HFFc6 (cell line): ENCODE measurements at regions not wholly inside any gene's neighbourhood (a gene's known extent, or its start where the extent isn't known, plus 50 kb on each side); places are given as distances from the start of the nearest gene placed in this dataset.

Experiments
- DNase-seq: peaks from one replicate; pipeline ENCODE4 v3.0.0-alpha.2; 2018
- H3K27ac Mint-ChIP-seq: 2 replicates; pipeline ENCODE4 v1.8.0; 2020; ENCODE audit warnings: mild to moderate bottlenecking, mixed read lengths
- H3K27me3 Mint-ChIP-seq: 2 replicates; pipeline ENCODE4 v1.8.0; 2021; ENCODE audit warnings: mild to moderate bottlenecking, moderate library complexity, mixed read lengths; ENCODE audit not compliant: insufficient read depth
- H3K36me3 Mint-ChIP-seq: 2 replicates; pipeline ENCODE4 v1.8.0; 2021; ENCODE audit warnings: low read depth, mixed read lengths
- H3K4me1 Mint-ChIP-seq: 2 replicates; pipeline ENCODE4 v1.8.0; 2020; ENCODE audit warnings: low read depth, mixed read lengths
- H3K4me3 Mint-ChIP-seq: 2 replicates; pipeline ENCODE4 v1.8.0; 2020; ENCODE audit warnings: mild to moderate bottlenecking, moderate library complexity, mixed read lengths
- H3K9me3 Mint-ChIP-seq: 2 replicates; pipeline ENCODE4 v1.8.0; 2020; ENCODE audit warnings: mild to moderate bottlenecking, mixed read lengths
- TF ChIP-seq, protein P1 (sequence below): fragments of 200-600 bp; sonication (generic); IDR thresholded peaks from 2 replicates; pipeline ENCODE4 v1.5.0; 2021; ENCODE audit warnings: antibody characterized with exemption, mild to moderate bottlenecking

DNA sequence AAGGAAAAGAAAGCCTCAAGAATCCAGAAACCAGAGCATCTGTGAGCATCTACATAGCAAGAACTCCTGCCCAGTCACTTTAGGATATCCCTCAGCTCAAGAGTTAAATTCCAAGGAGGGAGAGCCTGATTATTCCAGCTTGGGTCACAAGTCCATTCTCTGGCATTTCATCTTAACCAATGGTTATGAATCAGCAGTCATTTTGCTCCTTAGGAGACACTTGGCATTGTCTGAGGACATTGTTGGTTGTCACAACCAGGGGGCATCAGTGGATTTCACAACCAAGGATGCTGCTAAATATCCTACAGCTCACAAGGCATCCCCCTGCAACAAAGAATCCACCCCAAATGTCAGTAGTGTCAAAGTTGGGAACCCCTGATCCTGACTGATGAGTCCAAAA, 51.0 kb upstream of the LMCD1 start:
- no peaks in the 10 kb centered on the region for H3K36me3 Mint-ChIP-seq
- H3K27ac Mint-ChIP-seq: peak overlapping the region; percentile 61
- no peak overlapping the region for H3K4me3 Mint-ChIP-seq
- H3K27me3 Mint-ChIP-seq: 0 out of 2 replicates have a peak, but pooled peaks cover 1% of the 10 kb centered on the region
- H3K4me1 Mint-ChIP-seq: peaks cover 43% of the 10 kb centered on the region
- peak; percentile 43 for DNase-seq
- no peaks in the 10 kb centered on the region for H3K9me3 Mint-ChIP-seq
- TF ChIP-seq, protein P1, sequence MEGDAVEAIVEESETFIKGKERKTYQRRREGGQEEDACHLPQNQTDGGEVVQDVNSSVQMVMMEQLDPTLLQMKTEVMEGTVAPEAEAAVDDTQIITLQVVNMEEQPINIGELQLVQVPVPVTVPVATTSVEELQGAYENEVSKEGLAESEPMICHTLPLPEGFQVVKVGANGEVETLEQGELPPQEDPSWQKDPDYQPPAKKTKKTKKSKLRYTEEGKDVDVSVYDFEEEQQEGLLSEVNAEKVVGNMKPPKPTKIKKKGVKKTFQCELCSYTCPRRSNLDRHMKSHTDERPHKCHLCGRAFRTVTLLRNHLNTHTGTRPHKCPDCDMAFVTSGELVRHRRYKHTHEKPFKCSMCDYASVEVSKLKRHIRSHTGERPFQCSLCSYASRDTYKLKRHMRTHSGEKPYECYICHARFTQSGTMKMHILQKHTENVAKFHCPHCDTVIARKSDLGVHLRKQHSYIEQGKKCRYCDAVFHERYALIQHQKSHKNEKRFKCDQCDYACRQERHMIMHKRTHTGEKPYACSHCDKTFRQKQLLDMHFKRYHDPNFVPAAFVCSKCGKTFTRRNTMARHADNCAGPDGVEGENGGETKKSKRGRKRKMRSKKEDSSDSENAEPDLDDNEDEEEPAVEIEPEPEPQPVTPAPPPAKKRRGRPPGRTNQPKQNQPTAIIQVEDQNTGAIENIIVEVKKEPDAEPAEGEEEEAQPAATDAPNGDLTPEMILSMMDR: peak; percentile 48; the same call in 1 of the 2 replicates

DNA sequence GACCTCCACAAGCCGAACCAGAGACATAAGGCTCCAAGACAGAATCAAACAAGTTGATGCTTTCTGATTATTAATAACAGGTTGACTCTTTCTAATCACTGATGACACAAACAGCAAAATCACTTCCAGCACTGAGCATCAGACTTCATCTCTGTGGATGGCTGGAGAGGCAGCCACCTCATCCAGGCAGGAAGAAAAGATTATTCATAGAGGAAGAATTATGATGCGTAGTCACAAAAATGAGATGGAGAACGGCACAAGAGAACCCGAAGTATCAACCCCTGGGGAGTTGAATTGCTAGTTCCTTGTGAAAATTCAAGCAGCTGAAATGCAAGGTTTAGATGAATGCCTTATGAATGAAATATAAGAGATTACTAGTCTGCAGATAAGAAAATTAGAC, 49.9 kb upstream of the LMCD1 start:
- peaks cover 54% of the 10 kb centered on the region for H3K4me1 Mint-ChIP-seq

More for the DNA sequence above, 49.9 kb upstream of the LMCD1 start:
- TF ChIP-seq, protein P1: no peak
- no peaks in the 10 kb centered on the region for H3K36me3 Mint-ChIP-seq
- H3K9me3 Mint-ChIP-seq: no peaks in the 10 kb centered on the region
- 0 out of 2 replicates have a peak, but pooled peaks cover 1% of the 10 kb centered on the region for H3K27me3 Mint-ChIP-seq
- peak overlapping the region; percentile 61 for H3K27ac Mint-ChIP-seq
- peak; percentile 34 for DNase-seq
- peak overlapping the region; percentile 8; the same call in 1 of the 2 replicates for H3K4me3 Mint-ChIP-seq
